ENCODE measurements at regions not wholly inside any gene's neighbourhood (a gene's known extent, or its start where the extent isn't known, plus 50 kb on each side); places are given as distances from the start of the nearest gene placed in this dataset.

DNA sequence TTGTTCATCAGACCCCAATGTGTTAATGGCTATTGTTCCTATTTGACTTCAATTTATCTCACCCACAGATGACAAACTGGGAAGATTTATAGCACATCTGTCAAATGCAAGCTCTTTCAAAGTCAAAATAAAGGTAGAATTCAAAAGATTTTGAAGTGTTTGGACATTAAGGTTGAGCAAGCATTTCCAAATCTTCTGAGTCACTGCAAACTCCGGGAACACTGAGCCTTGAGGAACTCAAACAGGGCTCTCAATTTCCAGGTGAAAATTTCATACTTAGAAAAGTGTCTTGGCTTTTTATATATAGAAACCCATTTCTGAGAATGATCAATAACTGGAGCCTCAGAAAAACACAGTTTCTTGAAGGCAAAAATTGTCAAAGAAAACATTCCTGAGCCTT lies 199.5 kb upstream of the IGFBP7 start:
- H3K27ac ChIP-seq (ENCODE audit: low read depth in 2 of 2, low read length in 2 of 2), result no peak overlapping the region
- H3K36me3 ChIP-seq (ENCODE audit: control insufficient read depth in 2 of 3, insufficient read depth in 3 of 3, low read length in 3 of 3), result no peaks in the 10 kb centered on the region
- no peaks in the 10 kb centered on the region for H3K4me1 ChIP-seq (ENCODE audit: control insufficient read depth in 2 of 3, insufficient read depth in 2 of 3, low read depth in 1 of 3, low read length in 3 of 3)
- no peak overlapping the region for H3K4me3 ChIP-seq (ENCODE audit: low read length in 3 of 3)
- FAIRE-seq (no peak), DNase-seq (no peak)
- TF ChIP-seq, protein P1, sequence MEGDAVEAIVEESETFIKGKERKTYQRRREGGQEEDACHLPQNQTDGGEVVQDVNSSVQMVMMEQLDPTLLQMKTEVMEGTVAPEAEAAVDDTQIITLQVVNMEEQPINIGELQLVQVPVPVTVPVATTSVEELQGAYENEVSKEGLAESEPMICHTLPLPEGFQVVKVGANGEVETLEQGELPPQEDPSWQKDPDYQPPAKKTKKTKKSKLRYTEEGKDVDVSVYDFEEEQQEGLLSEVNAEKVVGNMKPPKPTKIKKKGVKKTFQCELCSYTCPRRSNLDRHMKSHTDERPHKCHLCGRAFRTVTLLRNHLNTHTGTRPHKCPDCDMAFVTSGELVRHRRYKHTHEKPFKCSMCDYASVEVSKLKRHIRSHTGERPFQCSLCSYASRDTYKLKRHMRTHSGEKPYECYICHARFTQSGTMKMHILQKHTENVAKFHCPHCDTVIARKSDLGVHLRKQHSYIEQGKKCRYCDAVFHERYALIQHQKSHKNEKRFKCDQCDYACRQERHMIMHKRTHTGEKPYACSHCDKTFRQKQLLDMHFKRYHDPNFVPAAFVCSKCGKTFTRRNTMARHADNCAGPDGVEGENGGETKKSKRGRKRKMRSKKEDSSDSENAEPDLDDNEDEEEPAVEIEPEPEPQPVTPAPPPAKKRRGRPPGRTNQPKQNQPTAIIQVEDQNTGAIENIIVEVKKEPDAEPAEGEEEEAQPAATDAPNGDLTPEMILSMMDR (IDR thresholded peaks at IDR 0.05; ENCODE audit: borderline replicate concordance, extremely low read depth, insufficient read depth), result no peak
- intact Hi-C loops (cut with DNase I), result no loop called here
- no peak overlapping the region for H3K9ac ChIP-seq (ENCODE audit: low read length in 3 of 3)
- no peaks in the 10 kb centered on the region for H3K27me3 ChIP-seq (ENCODE audit: control insufficient read depth, insufficient read depth, low read length)
- H3K9me3 ChIP-seq (ENCODE audit: control insufficient read depth in 2 of 3, insufficient read depth in 1 of 3, low read length in 3 of 3), result no peaks in the 10 kb centered on the region

DNA sequence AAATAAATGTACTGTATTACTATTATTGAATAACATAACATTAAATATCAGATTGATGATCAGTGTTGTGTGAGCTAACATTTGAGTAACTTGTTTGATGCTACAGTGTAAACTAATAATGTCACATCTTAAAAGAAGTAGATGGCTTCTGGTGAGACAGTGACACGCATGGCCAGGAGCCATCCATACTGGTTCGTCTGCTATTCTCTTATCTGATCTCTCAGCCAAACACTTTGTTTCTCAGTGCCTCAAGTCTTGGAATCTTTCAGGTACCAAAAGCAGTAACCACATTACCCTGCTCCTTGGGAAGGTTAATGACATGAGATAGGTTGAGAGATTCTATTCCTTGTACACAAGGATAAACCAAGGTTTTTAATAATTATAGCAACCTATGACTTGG lies 198.1 kb upstream of the IGFBP7 start:
- DNase-seq (no peak), FAIRE-seq (no peak)
- Histone ChIP-seq H3K4me1 (ENCODE audit: control insufficient read depth in 2 of 3, insufficient read depth in 2 of 3, low read depth in 1 of 3, low read length in 3 of 3) (no peaks in the 10 kb centered on the region), H3K27me3 (ENCODE audit: control insufficient read depth, insufficient read depth, low read length) (no peaks in the 10 kb centered on the region), H3K4me3 (ENCODE audit: low read length in 3 of 3) (no peak overlapping the region), H3K9ac (ENCODE audit: low read length in 3 of 3) (no peak overlapping the region), H3K36me3 (ENCODE audit: control insufficient read depth in 2 of 3, insufficient read depth in 3 of 3, low read length in 3 of 3) (no peaks in the 10 kb centered on the region), H3K9me3 (ENCODE audit: control insufficient read depth in 2 of 3, insufficient read depth in 1 of 3, low read length in 3 of 3) (no peaks in the 10 kb centered on the region), H3K27ac (ENCODE audit: low read depth in 2 of 2, low read length in 2 of 2) (no peak overlapping the region)
- intact Hi-C loops (cut with DNase I), result no loop called here
- TF ChIP-seq, protein P1 (IDR thresholded peaks at IDR 0.05; ENCODE audit: borderline replicate concordance, extremely low read depth, insufficient read depth), result no peak

DNA sequence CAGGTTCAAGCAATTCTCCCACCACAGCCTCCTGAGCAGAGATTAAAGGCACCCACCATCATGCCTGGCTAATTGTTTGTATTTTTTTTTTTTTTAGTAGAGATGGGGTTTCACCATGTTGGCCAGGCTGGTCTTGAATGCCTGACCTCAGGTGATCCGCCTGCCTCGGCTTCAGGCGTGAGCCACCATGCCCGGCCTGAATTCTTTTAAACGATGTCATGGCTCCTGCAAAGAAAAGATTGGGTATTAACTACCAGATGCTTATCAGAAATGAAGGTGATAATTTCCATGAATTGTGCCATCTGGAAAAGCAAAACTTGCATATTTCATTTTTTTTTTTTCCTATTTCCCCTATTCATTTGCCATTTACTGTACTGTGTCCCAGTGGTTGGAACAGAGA lies 195.7 kb upstream of the IGFBP7 start:
- Histone ChIP-seq H3K27ac (ENCODE audit: low read depth in 2 of 2, low read length in 2 of 2) (no peak overlapping the region), H3K4me1 (ENCODE audit: control insufficient read depth in 2 of 3, insufficient read depth in 2 of 3, low read depth in 1 of 3, low read length in 3 of 3) (peaks cover 0 to 2% (median 0%) of the 10 kb centered on the region in 3 donors), H3K36me3 (ENCODE audit: control insufficient read depth in 2 of 3, insufficient read depth in 3 of 3, low read length in 3 of 3) (no peaks in the 10 kb centered on the region), H3K4me3 (ENCODE audit: low read length in 3 of 3) (no peak overlapping the region), H3K9ac (ENCODE audit: low read length in 3 of 3) (no peak overlapping the region), H3K9me3 (ENCODE audit: control insufficient read depth in 2 of 3, insufficient read depth in 1 of 3, low read length in 3 of 3) (no peaks in the 10 kb centered on the region), H3K27me3 (ENCODE audit: control insufficient read depth, insufficient read depth, low read length) (no peaks in the 10 kb centered on the region)
- intact Hi-C loops (cut with DNase I), result no loop called here
- FAIRE-seq (no peak), DNase-seq (no peak)
- TF ChIP-seq, protein P1 (IDR thresholded peaks at IDR 0.05; ENCODE audit: borderline replicate concordance, extremely low read depth, insufficient read depth), result no peak

Measured in kidney (tissue), 13 donors.